Upper lobe of right lung (tissue), 1 donor: ENCODE measurements at regions not wholly inside any gene's neighbourhood (a gene's known extent, or its start where the extent isn't known, plus 50 kb on each side); places are given as distances from the start of the nearest gene placed in this dataset.

Experiments
- ATAC-seq: fragments of 200-7000 bp; cut with Tn5 transposase; one replicate; pipeline ENCODE4 v1.9.1; 2020; ENCODE audit warnings: mild to moderate bottlenecking, moderate library complexity
- DNase-seq: peaks from one replicate; pipeline ENCODE4 v3.0.0-alpha.2; 2020
- H3K27ac ChIP-seq: fragments of 200-600 bp; one replicate; pipeline ENCODE4 v1.8.0; 2022
- H3K27me3 ChIP-seq: fragments of 200-600 bp; one replicate; pipeline ENCODE4 v1.8.0; 2022; ENCODE audit warnings: mild to moderate bottlenecking
- H3K36me3 ChIP-seq: fragments of 200-600 bp; one replicate; pipeline ENCODE4 v1.8.0; 2022
- H3K4me1 ChIP-seq: fragments of 200-600 bp; one replicate; pipeline ENCODE4 v1.8.0; 2022
- H3K4me3 ChIP-seq: fragments of 200-600 bp; one replicate; pipeline ENCODE4 v1.8.0; 2022; ENCODE audit warnings: mild to moderate bottlenecking
- H3K9me3 ChIP-seq: fragments of 200-600 bp; one replicate; pipeline ENCODE4 v1.8.0; 2022
- intact Hi-C: fragments of 100-400 bp; cut with DNase I; formaldehyde crosslinking; loops from one replicate; pipeline ENCODE4 v1.11.0; 2022
- TF ChIP-seq, protein P1 (sequence below): fragments of 200-600 bp; IDR thresholded peaks from one replicate; pipeline ENCODE4 v1.8.0; 2022; ENCODE audit warnings: antibody characterized with exemption
- donor health status: DM: no; HTN: yes; CAD: no; lungs with severe emphysema.

DNA sequence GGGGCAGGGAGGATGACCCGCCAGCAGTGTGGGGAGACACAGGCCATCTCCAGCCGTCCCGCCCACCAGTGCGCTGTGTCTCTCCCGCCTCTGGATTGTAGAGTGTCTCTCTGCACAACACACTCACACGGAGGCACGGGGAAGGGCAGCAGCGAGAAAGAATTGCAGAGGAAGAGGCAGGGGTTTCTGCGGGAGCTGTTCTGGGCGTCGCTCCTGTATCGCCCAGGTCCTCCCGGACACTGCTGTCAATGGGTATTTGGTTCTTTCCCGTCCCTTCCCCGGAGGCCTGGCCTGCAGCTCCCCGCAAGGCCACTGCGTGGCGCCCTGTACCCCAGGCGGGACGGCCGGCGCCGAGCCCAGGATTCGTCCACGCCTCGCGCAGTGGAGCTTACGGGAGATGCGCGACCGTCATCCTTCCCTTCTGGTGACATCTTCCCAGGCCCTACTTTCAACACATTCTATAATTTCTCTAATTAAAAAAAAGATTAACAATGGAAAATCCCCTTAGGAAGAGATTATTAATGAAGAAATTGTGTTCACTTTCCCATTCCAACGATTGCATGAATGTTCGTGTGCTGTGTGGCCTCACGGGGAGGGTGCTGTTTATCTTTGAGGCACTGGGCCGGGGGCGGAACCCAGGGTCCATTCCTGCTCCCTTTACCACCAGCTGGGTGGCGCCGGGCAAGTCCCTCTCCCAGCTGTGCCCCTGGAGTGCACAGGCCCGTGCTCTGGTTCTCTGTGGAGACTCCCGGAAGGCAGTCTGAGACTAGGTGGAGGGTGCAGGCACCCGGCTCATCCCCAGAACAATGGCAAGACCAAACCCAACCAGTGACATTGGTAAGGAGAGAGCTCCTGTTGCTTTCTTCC, 95.7 kb downstream of the CPZ start:
- H3K9me3 ChIP-seq: no peaks in the 10 kb centered on the region
- no peak overlapping the region for H3K27ac ChIP-seq
- intact Hi-C loops: no loop called here
- H3K4me1 ChIP-seq: no peaks in the 10 kb centered on the region
- TF ChIP-seq, protein P1, sequence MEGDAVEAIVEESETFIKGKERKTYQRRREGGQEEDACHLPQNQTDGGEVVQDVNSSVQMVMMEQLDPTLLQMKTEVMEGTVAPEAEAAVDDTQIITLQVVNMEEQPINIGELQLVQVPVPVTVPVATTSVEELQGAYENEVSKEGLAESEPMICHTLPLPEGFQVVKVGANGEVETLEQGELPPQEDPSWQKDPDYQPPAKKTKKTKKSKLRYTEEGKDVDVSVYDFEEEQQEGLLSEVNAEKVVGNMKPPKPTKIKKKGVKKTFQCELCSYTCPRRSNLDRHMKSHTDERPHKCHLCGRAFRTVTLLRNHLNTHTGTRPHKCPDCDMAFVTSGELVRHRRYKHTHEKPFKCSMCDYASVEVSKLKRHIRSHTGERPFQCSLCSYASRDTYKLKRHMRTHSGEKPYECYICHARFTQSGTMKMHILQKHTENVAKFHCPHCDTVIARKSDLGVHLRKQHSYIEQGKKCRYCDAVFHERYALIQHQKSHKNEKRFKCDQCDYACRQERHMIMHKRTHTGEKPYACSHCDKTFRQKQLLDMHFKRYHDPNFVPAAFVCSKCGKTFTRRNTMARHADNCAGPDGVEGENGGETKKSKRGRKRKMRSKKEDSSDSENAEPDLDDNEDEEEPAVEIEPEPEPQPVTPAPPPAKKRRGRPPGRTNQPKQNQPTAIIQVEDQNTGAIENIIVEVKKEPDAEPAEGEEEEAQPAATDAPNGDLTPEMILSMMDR: peak; percentile 43
- ATAC-seq (peak; percentile 64), DNase-seq (peak; percentile 65)
- H3K27me3 ChIP-seq: peaks cover 24% of the 10 kb centered on the region
- H3K4me3 ChIP-seq: no peak overlapping the region
- no peaks in the 10 kb centered on the region for H3K36me3 ChIP-seq

DNA sequence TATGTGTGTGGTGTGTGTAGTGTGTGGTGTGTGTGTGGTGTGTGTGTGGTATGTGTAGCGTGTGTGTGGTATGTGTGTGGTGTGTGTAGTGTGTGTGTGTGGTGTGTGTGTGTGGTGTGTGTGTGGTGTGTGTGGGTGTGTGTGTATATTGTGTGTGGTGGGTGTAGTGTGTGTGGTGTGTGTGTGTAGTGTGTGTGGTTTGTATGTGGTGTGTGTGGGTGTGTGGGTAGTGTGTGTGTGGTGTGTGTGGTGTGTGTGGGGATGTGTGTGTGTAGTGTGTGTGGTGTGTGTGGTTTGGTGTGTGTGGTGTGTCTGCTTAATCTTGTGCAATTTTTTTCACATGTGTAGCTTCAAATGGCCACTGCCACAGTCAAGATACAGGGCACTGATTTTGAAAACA, 94.5 kb downstream of the CPZ start:
- Histone ChIP-seq H3K27me3 (peaks cover 24% of the 10 kb centered on the region), H3K36me3 (no peaks in the 10 kb centered on the region), H3K9me3 (no peaks in the 10 kb centered on the region), H3K4me1 (no peaks in the 10 kb centered on the region), H3K27ac (no peak overlapping the region), H3K4me3 (no peak overlapping the region)
- TF ChIP-seq, protein P1: no peak
- intact Hi-C loops: no loop called here
- ATAC-seq: no peak
- DNase-seq: peak; percentile 2

DNA sequence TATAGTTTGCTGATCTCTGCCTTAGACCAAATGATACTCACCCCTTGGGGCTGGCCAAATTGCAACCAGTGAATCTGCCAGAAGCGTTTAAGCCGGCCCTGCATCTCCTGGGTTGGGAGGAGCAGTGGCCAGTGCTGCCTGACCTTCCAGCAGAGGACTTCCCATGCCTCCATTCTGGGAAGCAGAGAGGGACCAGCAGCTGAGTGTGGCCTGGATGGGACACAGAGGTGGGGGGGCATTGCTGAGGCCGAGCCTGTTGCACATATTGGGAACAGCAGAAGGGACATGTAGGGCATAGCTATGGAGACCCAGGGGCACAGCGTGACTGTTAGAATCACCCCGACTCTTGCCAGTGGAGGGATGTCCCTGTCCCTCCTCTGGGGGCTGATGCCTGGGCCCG, 93.3 kb downstream of the CPZ start:
- no peak overlapping the region for H3K4me3 ChIP-seq
- H3K27me3 ChIP-seq: peaks cover 24% of the 10 kb centered on the region
- no peaks in the 10 kb centered on the region for H3K9me3 ChIP-seq
- TF ChIP-seq, protein P1: no peak
- intact Hi-C loops: no loop called here
- peak; percentile 38 for DNase-seq
- H3K27ac ChIP-seq: no peak overlapping the region
- H3K36me3 ChIP-seq: no peaks in the 10 kb centered on the region
- no peaks in the 10 kb centered on the region for H3K4me1 ChIP-seq
- no peak for ATAC-seq

DNA sequence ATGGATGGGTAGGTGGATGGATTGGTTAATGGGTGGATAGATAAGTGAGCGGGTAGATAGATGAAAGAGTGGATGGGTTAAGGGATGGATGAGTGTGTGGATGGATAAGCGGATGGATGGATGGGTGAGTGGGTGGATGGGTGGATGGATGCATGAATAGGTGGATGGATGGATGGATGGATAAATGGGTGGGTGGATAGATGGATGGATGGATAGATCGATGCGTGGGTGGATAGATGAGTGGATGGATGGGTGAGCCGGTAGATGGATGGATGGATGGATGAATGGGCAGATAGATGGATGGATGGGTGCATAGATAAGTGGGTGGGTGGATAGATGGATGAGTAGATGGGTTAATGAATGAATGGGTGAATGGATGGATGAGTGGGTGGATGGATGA, 90.9 kb downstream of the CPZ start:
- Histone ChIP-seq H3K27ac (no peak overlapping the region), H3K4me1 (no peaks in the 10 kb centered on the region), H3K36me3 (no peaks in the 10 kb centered on the region), H3K9me3 (no peaks in the 10 kb centered on the region), H3K27me3 (peaks cover 6% of the 10 kb centered on the region), H3K4me3 (no peak overlapping the region)
- peak; percentile 0 for DNase-seq
- no peak for ATAC-seq
- intact Hi-C loops: no loop called here
- TF ChIP-seq, protein P1: no peak

DNA sequence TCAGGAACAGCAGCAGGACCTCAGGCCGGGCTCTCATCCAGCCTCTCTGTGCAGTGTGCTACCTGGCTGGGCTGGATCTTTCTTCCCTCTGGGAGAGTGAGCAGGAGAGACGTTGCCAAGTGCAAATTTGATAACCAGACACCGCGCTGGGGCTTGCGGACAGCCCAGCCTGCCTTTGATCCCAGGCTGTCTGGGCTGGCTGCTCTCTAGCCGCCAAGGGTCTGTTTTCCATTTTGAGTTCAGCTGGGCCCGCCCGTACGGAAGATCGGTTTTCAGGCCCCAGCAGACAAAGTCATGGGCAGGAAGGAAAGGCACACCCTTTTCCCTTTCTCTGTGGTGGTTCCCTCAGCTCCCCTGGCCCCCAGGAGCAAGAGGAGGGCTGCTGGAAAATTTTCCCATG, 90.2 kb downstream of the CPZ start:
- Histone ChIP-seq H3K27me3 (peaks cover 4% of the 10 kb centered on the region), H3K4me1 (no peaks in the 10 kb centered on the region), H3K9me3 (no peaks in the 10 kb centered on the region), H3K4me3 (no peak overlapping the region), H3K36me3 (no peaks in the 10 kb centered on the region), H3K27ac (no peak overlapping the region)
- TF ChIP-seq, protein P1: no peak
- peak; percentile 54 for DNase-seq
- intact Hi-C loops: no loop called here
- no peak for ATAC-seq
